ENCODE measurements at regions not wholly inside any gene's neighbourhood (a gene's known extent, or its start where the extent isn't known, plus 50 kb on each side); places are given as distances from the start of the nearest gene placed in this dataset.

GRCh38 chr5:143646961-143647360, 165.0 kb upstream of the HMHB1 start:
- TF ChIP-seq POLR2A (IDR thresholded peaks at IDR 0.05) (no peak), CTCF (IDR thresholded peaks at IDR 0.05 in 8 of 11, conservative IDR thresholded peaks at IDR 0.05 in 3 of 11) (no peak)

All from spleen (tissue), 7 donors.